ENCODE measurements at regions not wholly inside any gene's neighbourhood (a gene's known extent, or its start where the extent isn't known, plus 50 kb on each side); places are given as distances from the start of the nearest gene placed in this dataset.

DNA sequence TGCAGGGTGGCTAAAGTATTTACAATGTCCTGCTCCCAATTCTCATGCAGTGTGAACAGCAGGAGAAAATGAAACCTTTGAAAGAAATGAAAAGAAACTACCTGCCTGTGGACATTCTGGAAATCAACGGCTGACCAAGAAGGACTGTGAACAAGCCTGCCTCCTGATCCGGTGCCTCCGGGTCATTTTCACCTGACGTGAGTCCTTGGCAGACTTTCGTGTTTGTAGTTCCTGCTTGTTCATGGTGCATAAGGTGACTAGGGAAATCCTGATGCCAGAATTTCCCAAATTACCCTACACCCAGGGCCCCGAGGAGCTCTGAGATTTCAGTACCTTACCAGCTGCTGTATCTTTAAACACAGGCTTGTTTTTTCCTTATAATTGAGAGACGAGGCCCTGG is 317.5 kb downstream of the TLE1 start:
- Histone ChIP-seq H3K27ac (no peak overlapping the region), H3K4me3 (no peak overlapping the region), H3K4me1 (ENCODE audit: insufficient read depth) (peaks cover 2% of the 10 kb centered on the region), H3K36me3 (no peaks in the 10 kb centered on the region), H3K9me3 (no peaks in the 10 kb centered on the region), H3K27me3 (no peaks in the 10 kb centered on the region)
- no peak for DNase-seq
- intact Hi-C loops (cut with DNase I): no loop called here
- TF ChIP-seq POLR2A (IDR thresholded peaks at IDR 0.05) (no peak), EP300 (IDR thresholded peaks at IDR 0.05) (no peak)
- TF ChIP-seq, protein P1, sequence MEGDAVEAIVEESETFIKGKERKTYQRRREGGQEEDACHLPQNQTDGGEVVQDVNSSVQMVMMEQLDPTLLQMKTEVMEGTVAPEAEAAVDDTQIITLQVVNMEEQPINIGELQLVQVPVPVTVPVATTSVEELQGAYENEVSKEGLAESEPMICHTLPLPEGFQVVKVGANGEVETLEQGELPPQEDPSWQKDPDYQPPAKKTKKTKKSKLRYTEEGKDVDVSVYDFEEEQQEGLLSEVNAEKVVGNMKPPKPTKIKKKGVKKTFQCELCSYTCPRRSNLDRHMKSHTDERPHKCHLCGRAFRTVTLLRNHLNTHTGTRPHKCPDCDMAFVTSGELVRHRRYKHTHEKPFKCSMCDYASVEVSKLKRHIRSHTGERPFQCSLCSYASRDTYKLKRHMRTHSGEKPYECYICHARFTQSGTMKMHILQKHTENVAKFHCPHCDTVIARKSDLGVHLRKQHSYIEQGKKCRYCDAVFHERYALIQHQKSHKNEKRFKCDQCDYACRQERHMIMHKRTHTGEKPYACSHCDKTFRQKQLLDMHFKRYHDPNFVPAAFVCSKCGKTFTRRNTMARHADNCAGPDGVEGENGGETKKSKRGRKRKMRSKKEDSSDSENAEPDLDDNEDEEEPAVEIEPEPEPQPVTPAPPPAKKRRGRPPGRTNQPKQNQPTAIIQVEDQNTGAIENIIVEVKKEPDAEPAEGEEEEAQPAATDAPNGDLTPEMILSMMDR (IDR thresholded peaks at IDR 0.05): no peak
- 91 to 92% (median 91%) methylated on average over 7 of the region's 7 CpGs for WGBS, 3 donors

DNA sequence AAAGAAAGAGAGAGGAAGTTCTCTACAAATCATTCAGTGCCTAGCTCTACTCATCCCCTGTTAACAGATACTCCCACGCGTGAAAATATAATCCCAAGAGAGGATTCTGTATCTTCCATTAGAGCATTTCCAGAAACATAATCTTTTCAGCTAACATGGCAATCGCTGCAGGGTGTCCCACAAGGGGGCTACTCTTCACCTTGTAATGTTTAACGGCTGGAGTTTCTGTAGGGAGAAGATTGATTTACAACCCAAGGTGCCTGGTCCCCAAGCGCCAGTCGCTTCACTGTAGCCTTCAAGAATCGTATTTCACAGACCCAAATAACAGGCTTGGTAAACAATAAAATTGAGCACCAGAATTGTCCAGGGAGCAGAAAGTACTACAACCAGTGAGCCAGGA is 318.7 kb downstream of the TLE1 start:
- Histone ChIP-seq H3K9me3 (no peaks in the 10 kb centered on the region), H3K27ac (no peak overlapping the region), H3K4me3 (no peak overlapping the region), H3K27me3 (no peaks in the 10 kb centered on the region), H3K4me1 (ENCODE audit: insufficient read depth) (peaks cover 2% of the 10 kb centered on the region), H3K36me3 (no peaks in the 10 kb centered on the region)
- DNase-seq: no peak
- no peak for TF ChIP-seq POLR2A (IDR thresholded peaks at IDR 0.05)
- TF ChIP-seq, protein P1 (IDR thresholded peaks at IDR 0.05): no peak
- no peak for TF ChIP-seq EP300 (IDR thresholded peaks at IDR 0.05)
- WGBS, 3 donors: 88 to 90% (median 89%) methylated on average over 7 of the region's 7 CpGs
- intact Hi-C loops (cut with DNase I): no loop called here

DNA sequence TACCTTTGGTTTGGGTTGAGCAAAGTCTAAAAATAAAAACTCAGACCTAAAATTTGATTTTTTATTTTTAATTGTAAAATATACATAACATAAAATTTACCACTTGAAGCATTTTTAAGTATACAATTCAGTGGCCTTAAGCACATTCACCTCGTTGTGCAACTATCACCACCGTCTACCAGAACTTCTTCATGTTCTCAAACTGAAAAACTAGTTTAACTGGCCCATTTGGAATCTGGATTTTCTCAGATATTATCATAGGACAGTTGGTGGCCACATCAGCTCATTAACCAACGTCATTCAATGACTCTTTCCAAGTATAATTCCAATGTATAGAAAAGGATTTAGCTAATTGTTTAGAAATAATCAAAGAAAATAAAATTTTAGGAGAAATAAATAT is 319.3 kb downstream of the TLE1 start:
- no peaks in the 10 kb centered on the region for H3K27me3 ChIP-seq
- DNase-seq: no peak
- intact Hi-C loops (cut with DNase I): no loop called here
- no peaks in the 10 kb centered on the region for H3K36me3 ChIP-seq
- H3K9me3 ChIP-seq: no peaks in the 10 kb centered on the region
- peaks cover 2% of the 10 kb centered on the region for H3K4me1 ChIP-seq (ENCODE audit: insufficient read depth)
- no peak overlapping the region for H3K27ac ChIP-seq
- no peak for TF ChIP-seq EP300 (IDR thresholded peaks at IDR 0.05)
- TF ChIP-seq, protein P1 (IDR thresholded peaks at IDR 0.05): no peak
- no peak for TF ChIP-seq POLR2A (IDR thresholded peaks at IDR 0.05)
- H3K4me3 ChIP-seq: no peak overlapping the region
- 87 to 93% (median 91%) methylated on average over 3 of the region's 3 CpGs for WGBS, 3 donors

DNA sequence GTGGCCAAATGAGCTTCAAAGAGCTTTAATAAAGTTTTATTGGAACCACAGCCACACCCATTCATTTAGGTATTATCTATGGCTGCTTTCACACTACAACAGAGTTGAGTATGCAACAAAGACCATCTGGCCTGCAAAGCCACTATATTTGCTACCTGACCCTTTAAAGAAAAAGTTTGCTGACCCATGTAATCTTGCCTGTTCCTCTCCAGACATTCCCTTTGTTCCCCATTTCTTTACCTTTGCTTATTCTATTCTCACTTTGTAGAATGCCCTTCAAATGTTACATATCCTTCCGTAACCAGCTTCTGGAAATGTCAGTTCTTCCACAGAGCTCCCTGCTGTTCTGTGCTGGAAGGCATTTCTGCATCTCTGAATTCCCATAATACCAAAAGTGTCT is 320.2 kb downstream of the TLE1 start:
- H3K36me3 ChIP-seq: no peaks in the 10 kb centered on the region
- no peaks in the 10 kb centered on the region for H3K9me3 ChIP-seq
- H3K27ac ChIP-seq: no peak overlapping the region
- H3K4me3 ChIP-seq: no peak overlapping the region
- TF ChIP-seq POLR2A (IDR thresholded peaks at IDR 0.05) (no peak), EP300 (IDR thresholded peaks at IDR 0.05) (no peak)
- TF ChIP-seq, protein P1 (IDR thresholded peaks at IDR 0.05): no peak
- no peaks in the 10 kb centered on the region for H3K27me3 ChIP-seq
- DNase-seq: no peak
- intact Hi-C loops (cut with DNase I): no loop called here
- WGBS, 3 donors: 97 to 98% (median 97%) methylated on average over 1 of the region's 1 CpG
- no peaks in the 10 kb centered on the region for H3K4me1 ChIP-seq (ENCODE audit: insufficient read depth)
